ENCODE measurements at regions not wholly inside any gene's neighbourhood (a gene's known extent, or its start where the extent isn't known, plus 50 kb on each side); places are given as distances from the start of the nearest gene placed in this dataset.

DNA sequence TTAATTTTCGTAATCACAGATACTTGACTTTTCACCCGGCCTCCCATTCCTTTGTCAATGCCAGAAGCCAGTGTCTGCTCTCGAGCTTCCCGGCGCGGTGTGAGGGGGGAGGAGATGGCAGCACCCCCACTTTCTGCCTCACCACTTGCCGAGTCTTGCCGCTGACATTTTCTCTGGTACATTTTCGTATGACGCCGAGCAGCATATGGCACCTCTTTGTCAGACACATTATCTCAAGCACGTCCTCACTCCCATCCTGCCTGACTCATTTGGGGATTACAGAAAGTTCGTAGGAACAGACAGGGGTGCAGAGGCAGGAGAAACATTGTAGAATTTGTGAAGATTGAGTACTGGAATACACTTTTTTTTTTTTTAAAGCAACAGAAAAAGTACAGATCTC is 60.8 kb upstream of the SORCS3 start:
- Histone ChIP-seq H3K4me3 (ENCODE audit: insufficient read depth, low read length, poor library complexity, severe bottlenecking) (no peak overlapping the region), H3K4me2 (ENCODE audit: low read depth, low read length, poor library complexity, severe bottlenecking) (no peak overlapping the region), H3K36me3 (ENCODE audit: low read length) (no peaks in the 10 kb centered on the region), H3K9me3 (ENCODE audit: insufficient read depth, low read length) (no peaks in the 10 kb centered on the region), H4K20me1 (ENCODE audit: low read depth, low read length) (no peaks in the 10 kb centered on the region), H3K27me3 (ENCODE audit: low read length) (no peaks in the 10 kb centered on the region), H2AFZ (ENCODE audit: low read depth, low read length, severe bottlenecking) (no peak overlapping the region), H3K27ac (ENCODE audit: low read depth, low read length) (no peak overlapping the region), H3K79me2 (ENCODE audit: insufficient read depth, low read length) (no peaks in the 10 kb centered on the region), H3K9me2 (replicated peaks; ENCODE audit: insufficient read depth, low read length) (no peaks in the 10 kb centered on the region), H3F3A (ENCODE audit: insufficient read depth) (no peaks in the 10 kb centered on the region), H3K9ac (ENCODE audit: low read length) (no peak overlapping the region)
- no peak for TF ChIP-seq CTCF (IDR thresholded peaks at IDR 0.05; ENCODE audit: insufficient read depth, low read length, poor library complexity, severe bottlenecking)
- no peak for TF ChIP-seq EZH2phosphoT487 (conservative IDR thresholded peaks at IDR 0.05; ENCODE audit: low read length)

- Histone ChIP-seq H3F3A (ENCODE audit: insufficient read depth) (no peaks in the 10 kb centered on the region), H4K20me1 (ENCODE audit: low read depth, low read length) (no peaks in the 10 kb centered on the region), H3K4me2 (ENCODE audit: low read depth, low read length, poor library complexity, severe bottlenecking) (no peak overlapping the region), H3K27ac (ENCODE audit: low read depth, low read length) (no peak overlapping the region), H3K27me3 (ENCODE audit: low read length) (no peaks in the 10 kb centered on the region), H2AFZ (ENCODE audit: low read depth, low read length, severe bottlenecking) (no peak overlapping the region), H3K9me2 (replicated peaks; ENCODE audit: insufficient read depth, low read length) (no peaks in the 10 kb centered on the region), H3K9ac (ENCODE audit: low read length) (no peak overlapping the region), H3K9me3 (ENCODE audit: insufficient read depth, low read length) (no peaks in the 10 kb centered on the region), H3K4me3 (ENCODE audit: insufficient read depth, low read length, poor library complexity, severe bottlenecking) (no peak overlapping the region), H3K36me3 (ENCODE audit: low read length) (no peaks in the 10 kb centered on the region), H3K79me2 (ENCODE audit: insufficient read depth, low read length) (no peaks in the 10 kb centered on the region)
- TF ChIP-seq CTCF (IDR thresholded peaks at IDR 0.05; ENCODE audit: insufficient read depth, low read length, poor library complexity, severe bottlenecking) (peak; percentile 70), EZH2phosphoT487 (conservative IDR thresholded peaks at IDR 0.05; ENCODE audit: low read length) (no peak)
These were observed 60.1 kb upstream of the SORCS3 start for GRCh38 chr10:104580774-104581675.

GRCh38 chr10:104581884-104582601 is 59.0 kb upstream of the SORCS3 start:
- Histone ChIP-seq H3K9ac (ENCODE audit: low read length) (no peak overlapping the region), H3F3A (ENCODE audit: insufficient read depth) (no peaks in the 10 kb centered on the region), H3K79me2 (ENCODE audit: insufficient read depth, low read length) (no peaks in the 10 kb centered on the region), H4K20me1 (ENCODE audit: low read depth, low read length) (no peaks in the 10 kb centered on the region), H3K9me2 (replicated peaks; ENCODE audit: insufficient read depth, low read length) (no peaks in the 10 kb centered on the region), H3K27ac (ENCODE audit: low read depth, low read length) (no peak overlapping the region), H3K27me3 (ENCODE audit: low read length) (no peaks in the 10 kb centered on the region), H3K36me3 (ENCODE audit: low read length) (no peaks in the 10 kb centered on the region), H3K4me3 (ENCODE audit: insufficient read depth, low read length, poor library complexity, severe bottlenecking) (no peak overlapping the region), H3K4me2 (ENCODE audit: low read depth, low read length, poor library complexity, severe bottlenecking) (no peak overlapping the region), H3K9me3 (ENCODE audit: insufficient read depth, low read length) (no peaks in the 10 kb centered on the region), H2AFZ (ENCODE audit: low read depth, low read length, severe bottlenecking) (no peak overlapping the region)
- no peak for TF ChIP-seq EZH2phosphoT487 (conservative IDR thresholded peaks at IDR 0.05; ENCODE audit: low read length)
- no peak for TF ChIP-seq CTCF (IDR thresholded peaks at IDR 0.05; ENCODE audit: insufficient read depth, low read length, poor library complexity, severe bottlenecking)
